Activated CD4-positive, alpha-beta memory T cell treated with anti-CD3 and anti-CD28 coated beads, Interleukin-2, amount 10 ng/mL, durations not matched to agents 7 days and 5 days (primary cell): ENCODE measurements at regions not wholly inside any gene's neighbourhood (a gene's known extent, or its start where the extent isn't known, plus 50 kb on each side); places are given as distances from the start of the nearest gene placed in this dataset.
"Not testable (repeated sequence)": the region's sequence is repeated elsewhere in the genome, so short reads cannot be mapped to it uniquely, and the experiment has no call there.

Experiments used
- CTCF ChIA-PET: fragments of 350-600 bp; sonication (Branson Sonifier 250); formaldehyde crosslinking; loops from one replicate; lab custom pipeline; 2021; ENCODE audit warnings: antibody characterized with exemption, inconsistent platforms; lab: Charles Lee
- POLR2A ChIA-PET: fragments of 350-600 bp; sonication (Branson Sonifier 250); formaldehyde crosslinking; loops from one replicate; lab custom pipeline; 2021; ENCODE audit warnings: antibody characterized with exemption; lab: Charles Lee
- DNase-seq: peaks from one replicate; pipeline ENCODE4 v3.0.0-alpha.2; 2020
- H3K27ac Mint-ChIP-seq: one replicate; pipeline ENCODE4 v1.8.0; 2021; ENCODE audit warnings: mild to moderate bottlenecking, mixed read lengths
- H3K27me3 Mint-ChIP-seq: one replicate; pipeline ENCODE4 v1.8.0; 2021; ENCODE audit warnings: mixed read lengths
- H3K36me3 Mint-ChIP-seq: one replicate; pipeline ENCODE4 v1.8.0; 2021; ENCODE audit warnings: low read depth, mixed read lengths
- H3K4me1 Mint-ChIP-seq: one replicate; pipeline ENCODE4 v1.8.0; 2021; ENCODE audit warnings: mixed read lengths
- H3K4me3 Mint-ChIP-seq: one replicate; pipeline ENCODE4 v1.8.0; 2021; ENCODE audit warnings: mild to moderate bottlenecking, mixed read lengths
- H3K9me3 Mint-ChIP-seq: one replicate; pipeline ENCODE4 v1.8.0; 2021; ENCODE audit warnings: mixed read lengths

DNA sequence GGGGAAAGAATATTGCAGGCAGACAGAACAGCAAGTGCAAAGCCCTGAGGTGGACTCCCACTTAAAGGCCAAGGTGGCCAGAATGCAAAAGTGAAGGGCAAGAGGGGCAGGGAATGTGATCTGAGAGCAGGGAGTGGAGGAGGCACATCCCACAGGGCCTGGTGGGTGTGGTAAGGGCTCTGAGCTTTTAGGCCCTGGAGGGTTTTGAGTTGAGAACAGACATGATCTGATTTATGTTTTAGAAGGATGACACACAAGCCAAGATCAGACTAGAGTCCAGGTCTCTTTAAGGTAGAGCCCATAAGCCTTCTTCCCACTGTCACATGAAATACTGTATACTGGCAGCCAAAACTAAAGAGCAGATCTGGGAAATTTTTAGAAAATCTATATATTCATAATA lies 162.5 kb downstream of the SLC38A4 start:
- no peaks in the 10 kb centered on the region for H3K36me3 Mint-ChIP-seq
- ChIA-PET POLR2A (no interaction called here), CTCF (no interaction called here)
- no peaks in the 10 kb centered on the region for H3K9me3 Mint-ChIP-seq
- peaks cover 51% of the 10 kb centered on the region for H3K4me1 Mint-ChIP-seq
- H3K27me3 Mint-ChIP-seq, result no peaks in the 10 kb centered on the region
- H3K27ac Mint-ChIP-seq, result no peak overlapping the region
- no peak for DNase-seq
- no peak overlapping the region for H3K4me3 Mint-ChIP-seq

DNA sequence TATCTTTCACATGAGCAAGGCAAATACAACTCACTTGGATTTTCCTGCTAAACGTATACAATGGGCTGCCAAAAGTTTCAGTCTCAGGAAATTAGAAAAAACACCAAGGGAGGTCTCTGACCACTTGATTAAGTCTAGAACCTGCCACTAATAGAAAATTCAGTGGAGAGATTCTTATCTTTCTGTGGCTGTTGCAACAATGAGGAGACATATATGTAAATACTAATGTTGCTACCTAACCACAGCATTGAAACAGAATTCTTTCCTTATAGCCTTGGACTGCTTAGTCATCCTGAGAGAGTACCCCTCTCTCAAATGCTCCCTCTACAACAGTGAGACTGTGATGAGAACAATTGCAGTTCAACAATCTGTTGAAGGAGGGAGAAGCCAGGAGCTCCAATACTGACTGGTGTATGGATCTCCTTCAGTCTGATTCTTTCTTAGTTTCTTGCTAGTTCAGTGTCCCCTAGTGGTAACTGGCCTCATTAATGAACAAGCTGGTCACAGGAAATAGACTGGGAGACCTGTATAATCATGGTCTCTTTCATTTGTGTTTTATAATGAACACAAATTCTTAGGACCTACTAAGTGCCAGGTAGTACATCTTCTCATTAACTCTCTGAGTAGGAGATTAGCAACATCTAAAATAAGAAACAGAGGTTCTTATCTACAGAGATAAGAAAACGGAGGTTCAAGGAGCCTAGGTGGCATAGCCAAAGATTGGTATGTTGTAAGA lies 164.5 kb downstream of the SLC38A4 start:
- ChIA-PET POLR2A (interaction anchor here (0.8 to 1.7 kb wide), 8 partner anchors 52 to 392 kb away, joined by 3 to 7 read pairs (median 4); partner anchors contain the start of gene SLC38A1), CTCF (interaction anchor here (0.7 to 1.5 kb wide), 11 partner anchors 76 to 536 kb away, joined by 3 to 8 read pairs (median 4); partner anchors contain the start of gene SLC38A2)
- Mint-ChIP-seq H3K27ac (no peak overlapping the region), H3K27me3 (no peaks in the 10 kb centered on the region), H3K36me3 (no peaks in the 10 kb centered on the region), H3K4me3 (no peak overlapping the region), H3K4me1 (peaks cover 51% of the 10 kb centered on the region), H3K9me3 (no peaks in the 10 kb centered on the region)
- DNase-seq, result no peak

DNA sequence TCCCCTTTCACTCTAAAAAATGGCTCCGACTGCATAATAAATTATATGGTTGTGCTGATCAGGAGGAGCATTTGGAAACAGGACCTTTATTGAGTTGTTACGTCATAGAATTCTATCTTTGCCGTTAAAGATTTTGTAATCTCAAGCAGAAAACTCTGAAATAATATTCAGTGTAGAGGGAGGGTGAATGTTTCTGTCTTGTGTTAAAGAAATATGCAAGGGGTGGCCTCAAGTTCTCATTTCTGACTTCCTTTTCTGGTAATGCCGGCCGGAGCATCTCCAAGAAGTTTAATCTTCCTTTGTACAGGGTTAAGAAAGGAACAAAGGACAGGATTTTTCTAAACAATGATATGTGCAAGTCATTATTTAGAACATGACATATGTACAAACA lies 165.1 kb downstream of the SLC38A4 start:
- ChIA-PET POLR2A (interaction anchor here (1.0 to 1.7 kb wide), 7 partner anchors 52 to 391 kb away, joined by 3 to 7 read pairs (median 4); partner anchors contain the start of gene SLC38A1), CTCF (interaction anchor here (0.7 to 1.5 kb wide), 9 partner anchors 75 to 297 kb away, joined by 3 to 8 read pairs (median 3); partner anchors contain the start of gene SLC38A2)
- H3K27ac Mint-ChIP-seq, result no peak overlapping the region
- no peak for DNase-seq
- H3K4me3 Mint-ChIP-seq, result no peak overlapping the region
- H3K36me3 Mint-ChIP-seq, result no peaks in the 10 kb centered on the region
- no peaks in the 10 kb centered on the region for H3K27me3 Mint-ChIP-seq
- no peaks in the 10 kb centered on the region for H3K9me3 Mint-ChIP-seq
- peaks cover 48% of the 10 kb centered on the region for H3K4me1 Mint-ChIP-seq

DNA sequence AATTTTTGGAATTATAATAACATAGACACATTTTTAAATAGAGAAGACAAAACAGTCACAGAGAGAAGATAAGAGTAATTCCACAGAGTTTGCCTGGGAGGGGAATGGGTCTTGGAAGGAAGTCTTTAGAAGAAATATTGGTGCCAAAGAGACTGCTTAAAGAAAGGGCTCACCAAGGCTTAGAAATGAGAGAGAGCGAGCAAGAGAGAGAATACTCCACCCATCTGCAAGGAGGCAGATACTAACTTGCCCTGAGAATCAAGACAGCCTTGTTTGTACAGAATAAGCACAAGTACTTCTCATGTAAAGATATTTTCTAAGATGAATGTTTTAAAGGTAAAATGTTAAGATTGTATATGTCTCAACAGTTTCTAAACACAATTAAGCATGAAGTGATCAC lies 165.5 kb downstream of the SLC38A4 start:
- peak overlapping the region; percentile 9 for H3K27ac Mint-ChIP-seq
- H3K4me3 Mint-ChIP-seq, result no peak overlapping the region
- no peak for DNase-seq

DNA sequence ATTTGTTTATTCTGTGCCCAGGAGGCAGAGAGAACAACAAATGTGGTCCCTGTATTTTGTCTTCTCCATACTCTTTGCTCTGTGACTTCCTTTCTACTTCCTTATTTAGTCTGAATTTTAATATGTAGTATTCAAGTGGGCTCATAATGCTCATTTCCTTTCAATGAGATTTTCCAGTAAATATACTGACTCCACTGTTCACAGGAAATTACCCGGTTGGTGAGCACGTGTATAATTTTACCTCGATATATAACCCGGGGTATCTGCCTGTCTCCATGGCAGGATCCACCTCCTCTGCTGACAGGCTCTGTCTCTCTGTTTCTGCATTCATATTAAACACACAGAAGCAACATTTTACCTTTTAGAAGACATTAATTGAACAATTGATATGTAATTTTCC lies 166.0 kb downstream of the SLC38A4 start:
- ChIA-PET CTCF (interaction anchor here (0.6 kb wide), 1 partner anchor 535 kb away, joined by 3 read pairs; no protein-coding TSS in a partner anchor), POLR2A (no interaction called here)
- Mint-ChIP-seq H3K27me3 (no peaks in the 10 kb centered on the region), H3K36me3 (no peaks in the 10 kb centered on the region), H3K9me3 (no peaks in the 10 kb centered on the region), H3K4me1 (peaks cover 39% of the 10 kb centered on the region), H3K27ac (no peak overlapping the region), H3K4me3 (no peak overlapping the region)
- no peak for DNase-seq

More for the DNA sequence above, 165.5 kb downstream of the SLC38A4 start:
- ChIA-PET CTCF (no interaction called here), POLR2A (no interaction called here)
- Mint-ChIP-seq H3K4me1 (peaks cover 43% of the 10 kb centered on the region), H3K27me3 (no peaks in the 10 kb centered on the region), H3K36me3 (no peaks in the 10 kb centered on the region), H3K9me3 (no peaks in the 10 kb centered on the region)

DNA sequence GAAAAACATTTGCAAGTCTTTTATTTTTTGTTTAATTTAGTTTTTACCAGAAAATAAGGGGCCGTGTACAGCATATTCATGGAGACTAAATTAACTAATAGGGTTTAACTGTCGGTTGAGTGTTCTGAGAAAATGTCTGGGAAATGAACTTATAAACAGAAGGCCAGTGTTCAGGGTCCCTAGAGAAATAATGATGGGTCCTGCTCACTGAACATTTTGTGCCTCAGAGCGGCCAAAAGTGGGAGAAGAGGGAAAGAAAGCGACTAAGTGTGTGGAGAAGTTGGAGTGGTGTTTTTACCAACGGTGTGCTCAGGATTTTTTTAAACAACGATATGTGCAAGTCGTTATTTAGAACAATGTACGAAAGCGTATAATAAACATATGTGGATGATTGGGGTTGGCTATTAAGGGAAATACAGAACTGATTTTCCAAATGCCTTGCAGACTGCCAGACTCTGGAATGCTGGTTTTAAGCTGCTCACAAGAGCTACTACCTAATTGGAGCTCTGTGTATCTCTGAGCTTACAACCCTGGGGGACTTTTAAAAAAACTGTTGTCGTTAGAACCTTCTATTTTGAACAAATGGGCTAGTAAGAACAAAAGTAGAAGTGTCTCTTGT lies 166.7 kb downstream of the SLC38A4 start:
- Mint-ChIP-seq H3K4me1 (peaks cover 33% of the 10 kb centered on the region), H3K9me3 (peaks cover 2% of the 10 kb centered on the region), H3K27me3 (no peaks in the 10 kb centered on the region), H3K36me3 (peaks cover 4% of the 10 kb centered on the region), H3K4me3 (no peak overlapping the region), H3K27ac (no peak overlapping the region)
- no peak for DNase-seq
- ChIA-PET POLR2A (no interaction called here), CTCF (interaction anchor here (0.6 kb wide), 1 partner anchor 534 kb away, joined by 3 read pairs; no protein-coding TSS in a partner anchor)

DNA sequence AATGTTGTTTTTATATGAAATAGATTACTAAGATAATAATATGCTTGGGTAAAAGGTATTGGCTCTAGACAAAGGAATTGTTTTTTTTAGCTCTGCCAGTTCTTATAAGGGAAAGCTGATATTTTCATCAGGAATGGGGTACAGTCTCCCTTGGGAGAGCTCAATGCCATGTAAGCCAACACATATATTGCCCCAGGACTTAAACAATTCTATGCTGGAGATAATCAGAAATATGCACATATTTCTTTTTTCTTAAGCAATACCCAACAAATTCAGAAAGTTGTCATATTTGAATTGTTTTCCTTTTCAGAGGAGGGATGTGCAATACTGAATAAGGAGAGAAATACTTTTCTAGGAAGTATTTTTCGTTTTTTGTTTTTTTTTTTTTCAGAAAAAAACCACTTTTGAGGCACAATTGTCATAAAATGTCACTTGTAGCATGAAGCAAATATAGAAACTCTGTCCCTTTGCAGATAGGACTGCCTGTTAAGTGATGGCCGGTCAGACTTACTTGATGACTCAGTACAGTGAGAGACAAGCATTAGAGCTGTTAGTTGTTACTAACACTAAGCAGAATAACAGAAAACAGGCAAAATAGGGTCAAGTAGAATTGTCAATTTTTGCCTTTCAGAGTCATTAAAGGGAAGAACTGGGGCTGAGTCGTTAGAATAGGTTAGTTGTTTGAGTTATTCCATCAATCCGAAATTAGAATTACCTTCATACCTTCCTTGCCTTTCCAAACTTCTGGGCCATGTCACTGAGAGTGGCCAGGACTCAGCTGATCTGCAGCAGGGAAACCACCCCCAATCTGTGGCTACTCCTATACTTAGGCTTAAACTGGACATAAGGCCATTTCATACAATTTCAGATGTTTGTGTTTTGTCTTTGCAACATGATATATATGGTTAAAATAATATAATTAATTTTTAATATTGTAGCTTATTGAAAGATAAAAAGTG lies 168.1 kb downstream of the SLC38A4 start:
- ChIA-PET CTCF (interaction anchor here (0.7 to 1.1 kb wide), 4 partner anchors 9 to 533 kb away, joined by 3 to 4 read pairs (median 4); no protein-coding TSS in a partner anchor), POLR2A (no interaction called here)
- H3K9me3 Mint-ChIP-seq, result peaks cover 3% of the 10 kb centered on the region
- DNase-seq, result no peak
- peaks cover 27% of the 10 kb centered on the region for H3K4me1 Mint-ChIP-seq
- no peaks in the 10 kb centered on the region for H3K27me3 Mint-ChIP-seq
- H3K27ac Mint-ChIP-seq, result no peak overlapping the region
- H3K36me3 Mint-ChIP-seq, result peaks cover 4% of the 10 kb centered on the region
- no peak overlapping the region for H3K4me3 Mint-ChIP-seq

DNA sequence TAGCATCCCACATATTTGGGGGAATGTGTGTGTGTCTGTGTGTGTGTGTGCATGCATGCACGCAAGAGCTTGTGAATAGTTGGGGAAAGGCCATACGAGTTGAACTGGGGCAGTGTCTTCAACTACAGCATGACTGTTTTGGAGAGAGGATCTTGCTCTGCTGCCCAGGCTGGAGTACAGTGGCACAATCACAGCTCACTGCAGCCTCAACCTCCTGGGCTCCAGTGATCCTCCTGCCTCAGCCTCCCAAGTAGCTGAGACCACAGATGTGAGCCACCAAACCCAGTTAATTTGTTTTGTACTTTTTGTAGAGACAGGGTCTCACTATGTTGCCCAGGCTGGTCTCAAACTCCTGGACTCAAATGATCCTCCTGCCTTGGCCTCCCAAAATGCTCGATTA lies 169.8 kb downstream of the SLC38A4 start:
- CTCF ChIA-PET, result not testable (repeated sequence)

DNA sequence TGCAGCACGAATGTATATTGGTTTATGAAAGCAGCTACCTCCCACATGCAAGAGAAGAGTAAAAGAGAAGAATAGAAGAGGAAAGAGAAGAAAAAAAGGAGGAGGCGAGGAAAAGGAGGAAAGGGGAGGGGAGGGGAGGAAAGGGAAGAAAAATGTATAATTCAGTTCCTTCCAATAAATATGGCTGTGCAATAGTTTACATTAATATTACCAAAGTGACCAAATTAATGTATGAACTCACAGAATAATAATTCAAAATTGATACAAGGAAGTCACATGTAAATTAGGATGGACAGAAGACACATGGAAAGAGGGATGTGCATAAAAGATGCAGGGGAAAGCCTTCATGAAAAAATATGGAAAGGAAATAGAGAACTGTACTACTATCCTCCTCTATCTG lies 172.5 kb downstream of the SLC38A4 start:
- Mint-ChIP-seq H3K9me3 (peaks cover 9% of the 10 kb centered on the region), H3K36me3 (peaks cover 8% of the 10 kb centered on the region), H3K4me3 (no peak overlapping the region), H3K4me1 (no peaks in the 10 kb centered on the region), H3K27me3 (no peaks in the 10 kb centered on the region), H3K27ac (no peak overlapping the region)
- CTCF ChIA-PET, result no interaction called here
- no peak for DNase-seq
- POLR2A ChIA-PET, result no interaction called here

More for the DNA sequence above, 169.8 kb downstream of the SLC38A4 start:
- peaks cover 21% of the 10 kb centered on the region for H3K4me1 Mint-ChIP-seq
- not testable (repeated sequence) for H3K36me3 Mint-ChIP-seq, H3K9me3 Mint-ChIP-seq, DNase-seq, H3K27ac Mint-ChIP-seq, H3K27me3 Mint-ChIP-seq, H3K4me3 Mint-ChIP-seq
- POLR2A ChIA-PET, result interaction anchor here (1.1 kb wide), 1 partner anchor 46 kb away, joined by 3 read pairs; no protein-coding TSS in a partner anchor

DNA sequence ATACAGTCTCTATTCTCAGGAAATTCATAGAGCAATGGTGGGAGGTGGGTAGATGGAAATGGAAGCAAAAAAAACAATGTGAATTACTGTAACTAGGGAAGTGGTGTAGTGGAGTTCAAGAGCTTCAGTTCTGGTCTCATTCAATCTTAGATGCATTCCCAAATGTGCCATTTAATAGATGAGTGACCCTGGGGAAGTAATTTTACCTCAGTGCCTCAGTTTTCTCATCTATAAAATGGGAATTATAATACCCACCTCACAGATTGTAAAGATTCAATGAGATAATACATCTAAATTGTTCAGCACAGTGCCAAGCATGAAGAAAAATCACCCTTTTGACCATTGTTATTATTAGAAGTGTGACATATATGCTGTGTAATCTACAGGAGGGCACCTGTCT lies 173.1 kb downstream of the SLC38A4 start:
- H3K27me3 Mint-ChIP-seq, result no peaks in the 10 kb centered on the region
- H3K4me1 Mint-ChIP-seq, result no peaks in the 10 kb centered on the region
- no peak overlapping the region for H3K4me3 Mint-ChIP-seq
- peaks cover 8% of the 10 kb centered on the region for H3K36me3 Mint-ChIP-seq
- H3K27ac Mint-ChIP-seq, result no peak overlapping the region
- ChIA-PET CTCF (no interaction called here), POLR2A (no interaction called here)
- H3K9me3 Mint-ChIP-seq, result peaks cover 11% of the 10 kb centered on the region
- no peak for DNase-seq

DNA sequence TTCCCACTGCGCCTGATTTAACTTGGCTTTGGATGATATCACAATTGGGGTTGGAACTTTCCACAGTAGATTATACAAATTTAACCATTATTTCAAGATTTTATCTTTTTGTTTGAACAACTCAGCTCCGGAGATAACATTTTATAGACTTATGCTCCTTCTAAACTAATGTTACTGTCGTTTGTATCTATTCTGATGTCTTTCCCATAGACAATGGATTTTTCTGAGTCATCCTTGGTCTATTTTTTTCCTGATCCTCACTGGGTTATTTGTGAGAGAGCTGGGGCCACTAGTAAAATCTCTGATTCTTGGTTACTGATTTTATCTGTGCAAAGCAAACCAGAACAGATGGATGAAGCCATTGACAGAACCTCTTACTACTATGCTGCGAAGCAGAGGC lies 175.1 kb downstream of the SLC38A4 start:
- CTCF ChIA-PET, result no interaction called here
- no peaks in the 10 kb centered on the region for H3K27me3 Mint-ChIP-seq
- no peaks in the 10 kb centered on the region for H3K4me1 Mint-ChIP-seq
- peaks cover 13% of the 10 kb centered on the region for H3K36me3 Mint-ChIP-seq
- H3K4me3 Mint-ChIP-seq, result no peak overlapping the region
- POLR2A ChIA-PET, result no interaction called here
- DNase-seq, result no peak
- H3K27ac Mint-ChIP-seq, result no peak overlapping the region
- peaks cover 13% of the 10 kb centered on the region for H3K9me3 Mint-ChIP-seq

DNA sequence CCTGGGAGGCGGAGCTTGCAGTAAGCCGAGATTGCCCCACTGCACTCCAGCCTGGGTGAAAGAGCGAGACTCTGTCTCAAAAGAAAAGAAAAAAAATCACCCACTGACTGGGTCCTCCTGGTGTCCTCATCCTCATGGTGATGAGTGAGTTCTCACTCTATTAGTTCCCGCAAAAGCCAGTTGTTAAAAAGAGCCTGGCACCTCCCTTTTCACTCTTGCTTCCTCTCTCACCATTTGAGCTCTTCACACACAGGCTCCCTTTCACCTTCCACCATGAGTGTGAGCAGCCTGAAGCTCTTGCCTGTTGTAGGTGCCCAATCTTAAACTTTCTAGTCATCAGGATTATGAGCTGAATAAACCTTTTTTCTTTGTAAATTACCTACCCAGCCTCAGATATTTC lies 176.4 kb downstream of the SLC38A4 start:
- Mint-ChIP-seq H3K4me3 (no peak overlapping the region), H3K27me3 (no peaks in the 10 kb centered on the region), H3K9me3 (peaks cover 15% of the 10 kb centered on the region), H3K36me3 (peaks cover 12% of the 10 kb centered on the region), H3K27ac (no peak overlapping the region), H3K4me1 (no peaks in the 10 kb centered on the region)
- CTCF ChIA-PET, result no interaction called here
- POLR2A ChIA-PET, result no interaction called here
- DNase-seq, result no peak
